ENCODE measurements at regions not wholly inside any gene's neighbourhood (a gene's known extent, or its start where the extent isn't known, plus 50 kb on each side); places are given as distances from the start of the nearest gene placed in this dataset.
A peak's percentile ranks its signal among the peaks of the same experiment; 100 is the strongest.

DNA sequence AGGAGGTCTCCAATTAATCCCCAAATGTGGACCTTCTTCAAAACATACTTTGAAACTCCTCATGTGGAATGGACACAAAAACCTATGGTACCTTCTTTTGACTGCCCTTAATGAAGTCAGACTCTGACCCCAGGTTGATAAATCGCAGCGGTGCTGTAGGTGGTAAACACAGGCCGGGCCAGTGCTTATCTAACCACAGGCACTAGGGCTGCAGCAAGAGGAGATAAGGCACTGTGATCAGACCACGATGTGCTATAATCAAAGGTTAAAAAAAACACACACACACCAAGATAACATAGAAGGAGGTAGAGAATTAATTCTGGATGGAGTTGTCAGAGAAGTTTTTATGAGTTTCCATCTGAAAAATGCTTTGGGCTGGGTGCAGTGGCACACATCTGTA lies 52.3 kb upstream of the SIPA1L2 start:
- Histone ChIP-seq H3K9ac (ENCODE audit: low read depth in 1 of 2, low read length in 2 of 2) (no peak overlapping the region), H3K4me3 (ENCODE audit: low read depth in 1 of 3, low read length in 3 of 3) (no peak overlapping the region), H3K4me1 (ENCODE audit: control insufficient read depth in 4 of 4, insufficient read depth in 4 of 4, low read length in 3 of 4) (peaks cover 2 to 15% (median 7%) of the 10 kb centered on the region in 4 donors), H3K27ac (ENCODE audit: low read depth in 1 of 2, low read length in 2 of 2) (no peak overlapping the region), H3K36me3 (ENCODE audit: control insufficient read depth in 4 of 4, insufficient read depth in 3 of 4, low read depth in 1 of 4, low read length in 3 of 4) (no peaks in the 10 kb centered on the region), H3K27me3 (ENCODE audit: control insufficient read depth in 4 of 4, insufficient read depth in 4 of 4, low read length in 3 of 4) (no peaks in the 10 kb centered on the region), H3K9me3 (ENCODE audit: control insufficient read depth in 4 of 4, low read length in 3 of 4) (no peaks in the 10 kb centered on the region)
- WGBS, result 14% methylated on average over 4 of the region's 4 CpGs
- DNase-seq (ENCODE audit: low spot score), result no peak
- TF ChIP-seq GABPA (IDR thresholded peaks at IDR 0.05 in 1 of 2, conservative IDR thresholded peaks at IDR 0.05 in 1 of 2) (peak in 1 of 2 donors; percentile 36), SP1 (IDR thresholded peaks at IDR 0.05) (peak; percentile 90), EGR1 (IDR thresholded peaks at IDR 0.05; ENCODE audit: low read depth in 2 of 2) (peak in 1 of 2 donors; percentile 64), TAF1 (conservative IDR thresholded peaks at IDR 0.05) (no peak), HNF4G (IDR thresholded peaks at IDR 0.05) (peak; percentile 96), RAD21 (IDR thresholded peaks at IDR 0.05) (peak; percentile 65 to 69), HNF4A (conservative IDR thresholded peaks at IDR 0.05) (peak; percentile 98 to 99), NR2F2 (IDR thresholded peaks at IDR 0.05) (peak; percentile 16), FOXA1 (IDR thresholded peaks at IDR 0.05) (peak; percentile 88), RXRA (IDR thresholded peaks at IDR 0.05) (peak; percentile 76 to 86), JUND (IDR thresholded peaks at IDR 0.05) (peak; percentile 74 to 89), YY1 (IDR thresholded peaks at IDR 0.05) (peak; percentile 81), FOXA2 (IDR thresholded peaks at IDR 0.05) (peak; percentile 87)
- TF ChIP-seq, protein P1, sequence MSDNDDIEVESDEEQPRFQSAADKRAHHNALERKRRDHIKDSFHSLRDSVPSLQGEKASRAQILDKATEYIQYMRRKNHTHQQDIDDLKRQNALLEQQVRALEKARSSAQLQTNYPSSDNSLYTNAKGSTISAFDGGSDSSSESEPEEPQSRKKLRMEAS (IDR thresholded peaks at IDR 0.05), result peak; percentile 90
- TF ChIP-seq, protein P2, sequence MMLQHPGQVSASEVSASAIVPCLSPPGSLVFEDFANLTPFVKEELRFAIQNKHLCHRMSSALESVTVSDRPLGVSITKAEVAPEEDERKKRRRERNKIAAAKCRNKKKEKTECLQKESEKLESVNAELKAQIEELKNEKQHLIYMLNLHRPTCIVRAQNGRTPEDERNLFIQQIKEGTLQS (IDR thresholded peaks at IDR 0.05), result no peak
- TF ChIP-seq, protein P3, sequence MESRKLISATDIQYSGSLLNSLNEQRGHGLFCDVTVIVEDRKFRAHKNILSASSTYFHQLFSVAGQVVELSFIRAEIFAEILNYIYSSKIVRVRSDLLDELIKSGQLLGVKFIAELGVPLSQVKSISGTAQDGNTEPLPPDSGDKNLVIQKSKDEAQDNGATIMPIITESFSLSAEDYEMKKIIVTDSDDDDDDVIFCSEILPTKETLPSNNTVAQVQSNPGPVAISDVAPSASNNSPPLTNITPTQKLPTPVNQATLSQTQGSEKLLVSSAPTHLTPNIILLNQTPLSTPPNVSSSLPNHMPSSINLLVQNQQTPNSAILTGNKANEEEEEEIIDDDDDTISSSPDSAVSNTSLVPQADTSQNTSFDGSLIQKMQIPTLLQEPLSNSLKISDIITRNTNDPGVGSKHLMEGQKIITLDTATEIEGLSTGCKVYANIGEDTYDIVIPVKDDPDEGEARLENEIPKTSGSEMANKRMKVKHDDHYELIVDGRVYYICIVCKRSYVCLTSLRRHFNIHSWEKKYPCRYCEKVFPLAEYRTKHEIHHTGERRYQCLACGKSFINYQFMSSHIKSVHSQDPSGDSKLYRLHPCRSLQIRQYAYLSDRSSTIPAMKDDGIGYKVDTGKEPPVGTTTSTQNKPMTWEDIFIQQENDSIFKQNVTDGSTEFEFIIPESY (IDR thresholded peaks at IDR 0.05), result peak; percentile 86
- TF ChIP-seq, protein P4, sequence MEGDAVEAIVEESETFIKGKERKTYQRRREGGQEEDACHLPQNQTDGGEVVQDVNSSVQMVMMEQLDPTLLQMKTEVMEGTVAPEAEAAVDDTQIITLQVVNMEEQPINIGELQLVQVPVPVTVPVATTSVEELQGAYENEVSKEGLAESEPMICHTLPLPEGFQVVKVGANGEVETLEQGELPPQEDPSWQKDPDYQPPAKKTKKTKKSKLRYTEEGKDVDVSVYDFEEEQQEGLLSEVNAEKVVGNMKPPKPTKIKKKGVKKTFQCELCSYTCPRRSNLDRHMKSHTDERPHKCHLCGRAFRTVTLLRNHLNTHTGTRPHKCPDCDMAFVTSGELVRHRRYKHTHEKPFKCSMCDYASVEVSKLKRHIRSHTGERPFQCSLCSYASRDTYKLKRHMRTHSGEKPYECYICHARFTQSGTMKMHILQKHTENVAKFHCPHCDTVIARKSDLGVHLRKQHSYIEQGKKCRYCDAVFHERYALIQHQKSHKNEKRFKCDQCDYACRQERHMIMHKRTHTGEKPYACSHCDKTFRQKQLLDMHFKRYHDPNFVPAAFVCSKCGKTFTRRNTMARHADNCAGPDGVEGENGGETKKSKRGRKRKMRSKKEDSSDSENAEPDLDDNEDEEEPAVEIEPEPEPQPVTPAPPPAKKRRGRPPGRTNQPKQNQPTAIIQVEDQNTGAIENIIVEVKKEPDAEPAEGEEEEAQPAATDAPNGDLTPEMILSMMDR (IDR thresholded peaks at IDR 0.05; ENCODE audit: low read depth, low read length, missing input control), result no peak
- TF ChIP-seq, protein P5, sequence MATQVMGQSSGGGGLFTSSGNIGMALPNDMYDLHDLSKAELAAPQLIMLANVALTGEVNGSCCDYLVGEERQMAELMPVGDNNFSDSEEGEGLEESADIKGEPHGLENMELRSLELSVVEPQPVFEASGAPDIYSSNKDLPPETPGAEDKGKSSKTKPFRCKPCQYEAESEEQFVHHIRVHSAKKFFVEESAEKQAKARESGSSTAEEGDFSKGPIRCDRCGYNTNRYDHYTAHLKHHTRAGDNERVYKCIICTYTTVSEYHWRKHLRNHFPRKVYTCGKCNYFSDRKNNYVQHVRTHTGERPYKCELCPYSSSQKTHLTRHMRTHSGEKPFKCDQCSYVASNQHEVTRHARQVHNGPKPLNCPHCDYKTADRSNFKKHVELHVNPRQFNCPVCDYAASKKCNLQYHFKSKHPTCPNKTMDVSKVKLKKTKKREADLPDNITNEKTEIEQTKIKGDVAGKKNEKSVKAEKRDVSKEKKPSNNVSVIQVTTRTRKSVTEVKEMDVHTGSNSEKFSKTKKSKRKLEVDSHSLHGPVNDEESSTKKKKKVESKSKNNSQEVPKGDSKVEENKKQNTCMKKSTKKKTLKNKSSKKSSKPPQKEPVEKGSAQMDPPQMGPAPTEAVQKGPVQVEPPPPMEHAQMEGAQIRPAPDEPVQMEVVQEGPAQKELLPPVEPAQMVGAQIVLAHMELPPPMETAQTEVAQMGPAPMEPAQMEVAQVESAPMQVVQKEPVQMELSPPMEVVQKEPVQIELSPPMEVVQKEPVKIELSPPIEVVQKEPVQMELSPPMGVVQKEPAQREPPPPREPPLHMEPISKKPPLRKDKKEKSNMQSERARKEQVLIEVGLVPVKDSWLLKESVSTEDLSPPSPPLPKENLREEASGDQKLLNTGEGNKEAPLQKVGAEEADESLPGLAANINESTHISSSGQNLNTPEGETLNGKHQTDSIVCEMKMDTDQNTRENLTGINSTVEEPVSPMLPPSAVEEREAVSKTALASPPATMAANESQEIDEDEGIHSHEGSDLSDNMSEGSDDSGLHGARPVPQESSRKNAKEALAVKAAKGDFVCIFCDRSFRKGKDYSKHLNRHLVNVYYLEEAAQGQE (IDR thresholded peaks at IDR 0.05), result peak; percentile 66

Measured in liver (tissue), 8 donors.